ENCODE measurements at regions not wholly inside any gene's neighbourhood (a gene's known extent, or its start where the extent isn't known, plus 50 kb on each side); places are given as distances from the start of the nearest gene placed in this dataset.

DNA sequence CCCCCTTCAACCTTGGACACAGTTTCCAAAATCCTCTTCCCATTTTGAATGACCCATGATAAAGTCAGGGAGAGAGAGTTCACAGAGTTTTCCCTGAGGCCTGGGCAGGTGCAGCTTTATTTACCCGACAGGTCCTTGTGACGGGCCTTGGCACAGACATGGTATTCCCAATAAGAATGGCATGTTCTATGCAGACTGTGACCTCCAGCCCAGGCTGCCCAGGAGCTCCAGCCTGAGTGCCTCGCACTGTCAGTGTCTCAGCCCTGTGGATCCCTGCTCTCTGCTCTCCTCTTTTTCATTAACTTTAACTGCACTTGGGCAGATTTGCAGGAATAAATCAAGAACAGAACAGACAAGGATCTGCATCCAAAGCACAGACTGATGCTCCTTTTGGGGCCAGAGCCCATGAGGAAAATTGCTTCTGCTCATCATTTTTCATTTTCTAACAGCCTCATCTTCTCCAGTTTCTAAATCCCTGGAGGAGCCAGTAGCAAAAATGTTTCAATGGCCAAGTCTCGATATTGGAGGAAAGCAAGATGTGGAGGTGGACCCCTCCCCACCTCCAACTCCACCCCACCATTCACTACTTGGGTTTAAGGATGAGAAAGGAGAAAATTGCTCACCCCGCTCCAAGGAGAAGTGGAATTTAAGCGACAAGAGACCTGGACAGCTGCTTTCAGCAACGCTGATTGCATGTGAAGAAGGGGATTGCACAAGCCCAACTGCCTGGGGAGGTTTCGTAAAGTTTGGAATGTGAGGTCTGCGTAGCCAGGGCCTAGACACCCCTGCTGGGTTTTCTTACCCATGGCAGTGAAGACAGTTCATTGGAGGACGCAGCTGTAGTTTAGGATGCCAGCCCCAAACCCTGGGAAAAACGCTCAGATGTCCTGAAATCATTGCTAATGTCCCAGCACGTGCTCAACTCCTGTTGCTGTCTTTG is 225.9 kb downstream of the WDR11 start:
- DNase-seq = peak; percentile 8

DNA sequence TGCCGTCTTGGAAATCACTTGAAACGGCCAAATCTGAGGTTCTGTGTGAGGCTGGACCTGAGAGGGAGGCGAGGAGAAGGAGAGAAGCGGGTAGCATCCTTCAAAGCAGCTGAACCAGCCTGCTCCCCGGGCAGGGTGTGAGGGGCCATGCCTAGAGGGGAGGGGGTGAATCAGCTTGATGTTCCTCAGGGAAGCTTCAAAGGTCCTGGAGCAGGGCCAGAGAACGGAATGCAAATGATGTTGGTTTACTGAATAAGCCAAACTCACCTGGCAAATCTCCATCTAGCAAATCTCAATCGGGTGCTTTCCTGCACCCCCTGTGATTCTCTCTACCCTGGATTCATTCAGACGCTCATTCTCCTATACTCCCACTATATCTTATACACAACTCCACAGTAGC is 226.9 kb downstream of the WDR11 start:
- DNase-seq = no peak

DNA sequence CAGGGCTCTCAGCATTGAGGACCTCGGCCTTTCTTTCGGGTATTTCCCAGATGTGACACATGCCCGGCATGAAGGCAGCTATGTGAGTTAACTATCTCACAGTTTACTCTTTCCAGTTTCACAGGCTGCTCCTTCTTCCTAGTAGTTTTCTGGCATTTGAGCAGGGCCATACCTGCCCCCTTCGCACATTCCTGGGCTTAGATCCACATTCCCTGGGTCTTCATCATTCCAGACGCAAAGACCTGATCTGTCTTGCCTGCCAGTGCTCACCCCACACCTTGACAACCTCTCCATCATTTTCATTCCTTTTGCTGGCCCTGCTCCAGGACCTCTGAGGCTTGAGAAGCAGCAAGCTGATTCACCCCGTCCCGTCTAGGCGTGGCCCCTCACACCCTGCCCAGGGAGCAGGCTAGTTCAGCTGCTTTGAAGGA is 227.5 kb downstream of the WDR11 start:
- no peak for DNase-seq

GRCh38 chr10:121079226-121079625 is 228.1 kb downstream of the WDR11 start:
- no peak for DNase-seq

DNA sequence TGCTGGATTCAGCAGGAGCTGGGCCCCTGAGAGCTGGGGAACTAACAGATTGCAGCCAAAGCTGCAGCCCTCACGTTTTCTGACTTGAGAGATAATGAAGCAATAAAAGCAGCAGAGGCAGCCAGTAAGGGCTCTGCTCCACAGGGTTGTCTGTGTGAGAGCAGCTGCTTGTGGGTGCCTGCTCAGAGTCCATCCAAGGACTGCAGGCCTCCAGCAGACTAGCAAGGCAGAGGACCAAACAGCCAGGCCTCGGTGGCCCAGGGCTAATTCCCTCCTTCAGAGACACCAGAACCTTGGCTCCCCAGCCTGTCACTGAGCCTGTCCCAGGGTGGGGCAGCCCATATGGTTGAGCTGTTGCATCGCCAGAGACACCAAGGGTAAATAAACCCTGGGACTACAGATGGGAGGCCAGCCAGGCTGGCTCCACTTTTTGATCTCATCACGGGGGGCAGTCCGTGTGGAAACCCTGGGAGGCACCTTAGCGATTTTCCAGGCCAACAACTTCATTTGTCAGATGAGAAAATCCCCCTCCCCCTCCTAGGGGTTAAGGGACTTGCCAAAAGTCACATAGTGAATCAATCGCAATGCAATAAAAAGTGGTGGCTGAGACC is 229.2 kb downstream of the WDR11 start:
- DNase-seq = no peak

DNA sequence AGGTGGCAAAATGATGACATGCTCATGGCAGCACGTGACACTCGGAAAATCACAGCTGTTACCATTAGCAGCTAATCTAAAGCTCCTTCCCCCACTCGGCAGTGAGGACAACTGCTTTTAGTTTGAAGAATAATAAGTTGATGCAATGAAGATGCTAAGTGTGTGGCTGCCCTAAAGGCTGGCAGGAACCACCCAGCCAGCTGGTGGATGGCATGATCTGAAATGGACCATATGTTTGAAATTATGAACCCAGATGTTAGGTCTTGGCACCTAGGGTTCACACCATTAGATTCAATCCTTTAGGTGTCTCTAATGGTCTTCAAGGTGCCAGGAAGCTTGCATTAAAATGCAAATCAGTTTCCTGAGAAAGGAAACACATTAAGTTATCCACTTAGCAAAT is 230.1 kb downstream of the WDR11 start:
- no peak for DNase-seq

- DNase-seq = no peak
Observed at GRCh38 chr10:121082984-121083383, 231.8 kb downstream of the WDR11 start.

DNA sequence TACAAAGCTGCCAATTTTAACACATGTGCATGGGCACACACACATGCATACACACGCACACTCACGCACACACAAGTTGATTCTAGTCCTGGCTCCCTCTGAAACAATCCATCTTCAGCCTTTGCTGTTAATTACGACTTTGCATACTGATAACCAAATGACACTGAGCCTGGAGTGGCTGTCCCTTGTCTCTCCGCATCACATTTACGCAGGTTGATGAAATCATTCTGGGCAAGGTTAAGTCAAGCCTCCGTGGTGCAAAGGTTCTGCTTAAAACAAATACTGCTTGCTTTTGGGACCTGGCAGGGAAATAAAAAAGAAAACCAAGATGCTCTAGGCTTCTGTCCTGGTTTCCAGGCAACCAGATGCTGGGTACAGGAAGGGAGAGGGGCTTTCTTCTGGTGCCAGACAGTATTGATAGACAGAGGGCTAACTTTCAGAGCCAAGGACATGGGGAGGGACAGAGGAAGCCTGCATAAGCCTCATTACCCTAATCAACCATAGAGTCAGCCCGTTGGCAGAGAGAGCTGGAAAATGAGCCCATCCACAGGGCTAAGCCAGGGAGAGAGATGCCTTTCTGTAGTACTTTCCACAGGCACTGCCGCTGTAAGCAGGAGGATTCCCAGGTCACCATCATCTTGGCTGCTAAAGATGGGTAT is 233.0 kb downstream of the WDR11 start:
- DNase-seq = no peak

DNA sequence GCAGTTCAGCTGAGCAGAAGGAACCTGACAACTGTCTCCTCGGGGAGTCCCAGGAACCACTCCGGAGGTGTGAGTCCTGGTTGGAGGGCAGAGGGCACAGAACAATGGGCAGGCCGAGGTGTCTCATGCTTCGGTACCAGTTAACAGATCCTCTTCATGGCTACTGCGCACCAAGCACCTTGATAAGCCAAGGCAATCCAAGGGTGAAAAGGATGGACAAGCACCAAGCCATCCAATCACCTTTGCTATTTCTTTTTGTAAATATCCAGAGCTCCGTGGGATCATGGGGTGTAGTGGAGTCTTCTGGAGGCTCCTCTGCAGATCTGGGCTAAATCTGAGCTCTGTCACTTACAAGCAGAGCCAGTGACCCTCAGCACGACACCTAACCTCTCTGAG is 233.5 kb downstream of the WDR11 start:
- no peak for DNase-seq

DNA sequence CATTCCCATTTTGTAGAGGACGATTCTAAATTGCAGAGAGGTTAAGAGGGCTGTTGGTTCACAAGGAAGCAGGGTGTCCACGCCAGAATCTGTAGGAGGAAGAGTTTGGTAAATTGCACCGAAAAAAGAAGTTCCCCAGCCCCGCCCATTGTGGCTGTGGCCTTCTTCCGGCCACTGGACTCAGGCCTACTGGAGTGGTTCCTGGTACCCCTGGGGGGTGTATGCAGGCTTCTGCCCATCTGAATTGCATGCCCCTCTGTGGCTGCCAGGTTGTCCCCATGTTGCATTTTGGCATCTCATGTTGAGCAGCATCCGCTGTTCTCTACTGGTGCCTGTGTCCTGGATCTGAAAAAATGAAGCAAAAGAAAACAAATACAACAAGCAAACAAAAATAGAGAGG is 234.2 kb downstream of the WDR11 start:
- no peak for DNase-seq

- DNase-seq = no peak
Observed at GRCh38 chr10:121087129-121087528, 236.0 kb downstream of the WDR11 start.

GRCh38 chr10:121087688-121088087 is 236.5 kb downstream of the WDR11 start:
- no peak for DNase-seq

- DNase-seq = no peak
Observed at GRCh38 chr10:121088524-121088923, 237.4 kb downstream of the WDR11 start.

DNA sequence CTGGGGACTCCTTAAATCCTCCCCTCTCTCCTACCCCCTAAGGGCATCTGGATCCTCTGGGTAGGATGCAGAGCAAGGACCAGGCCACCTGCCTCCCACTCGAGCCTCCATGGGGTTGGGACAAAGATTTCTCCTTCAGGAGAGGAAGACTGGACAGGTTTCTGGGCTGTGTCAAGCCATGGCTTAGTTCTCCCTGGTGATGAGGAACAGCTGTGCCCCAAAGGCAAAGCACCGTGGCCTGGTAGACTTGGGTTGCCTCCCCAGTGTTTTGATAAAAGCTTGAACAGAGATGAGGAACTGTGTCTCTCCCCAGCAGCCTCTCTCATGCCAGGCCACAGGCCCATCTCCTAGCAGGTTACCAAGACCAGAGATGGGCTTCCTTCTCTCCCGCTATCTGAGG is 238.3 kb downstream of the WDR11 start:
- DNase-seq = no peak

DNA sequence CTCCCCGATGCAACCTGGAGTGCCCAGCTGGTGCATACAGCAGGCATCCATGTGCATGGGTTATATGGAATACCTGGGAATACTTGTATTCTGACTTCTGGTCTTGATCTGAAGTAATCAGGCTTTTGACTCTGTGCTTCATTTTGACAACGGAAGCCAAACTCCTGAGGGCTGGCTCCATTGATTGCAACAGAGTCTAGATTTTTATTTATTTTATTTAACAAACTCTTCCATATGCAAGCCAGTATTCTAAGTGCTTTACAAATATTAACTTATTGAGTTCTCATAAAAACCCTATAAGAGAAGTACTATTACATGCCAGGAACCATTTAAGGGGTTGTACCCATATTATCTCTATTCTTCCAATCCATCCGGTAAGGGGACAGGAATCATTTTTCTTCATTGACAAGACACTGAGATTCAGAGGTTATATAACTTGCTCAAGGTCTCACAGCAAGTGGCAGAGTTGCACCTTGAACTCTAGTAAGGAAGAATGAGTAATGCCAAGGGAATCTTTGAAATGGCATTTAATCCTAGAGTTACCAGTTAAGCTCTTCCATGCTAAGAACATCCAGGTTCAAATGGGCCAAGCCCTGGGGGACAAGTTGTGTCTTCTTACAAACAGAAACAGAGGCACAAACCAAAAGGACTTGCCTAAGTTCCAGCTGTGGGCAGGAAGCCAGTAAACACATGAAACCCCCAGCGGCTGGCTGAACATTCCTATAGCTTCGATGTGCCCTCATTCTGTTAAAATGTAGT is 241.0 kb downstream of the WDR11 start:
- DNase-seq = no peak

DNA sequence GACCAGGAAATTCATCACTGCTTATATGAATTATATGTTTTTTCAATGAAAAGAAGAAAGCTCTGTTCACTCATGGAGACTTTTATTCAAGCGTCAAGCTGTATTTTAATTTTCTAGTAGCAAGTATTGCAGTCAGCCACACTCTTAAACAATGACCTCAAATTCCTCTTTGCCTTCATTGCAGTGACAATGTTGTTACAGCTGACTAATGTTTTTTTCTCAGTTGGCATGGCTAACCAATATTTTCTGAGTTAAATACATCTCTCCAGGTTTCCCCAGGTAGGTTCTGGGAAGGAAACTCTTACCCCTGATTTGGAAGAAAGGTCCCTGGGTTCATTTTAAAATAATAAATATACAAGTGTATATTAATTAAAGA is 241.5 kb downstream of the WDR11 start:
- no peak for DNase-seq

GRCh38 chr10:121096617-121097431 is 245.7 kb downstream of the WDR11 start:
- DNase-seq = no peak

DNA sequence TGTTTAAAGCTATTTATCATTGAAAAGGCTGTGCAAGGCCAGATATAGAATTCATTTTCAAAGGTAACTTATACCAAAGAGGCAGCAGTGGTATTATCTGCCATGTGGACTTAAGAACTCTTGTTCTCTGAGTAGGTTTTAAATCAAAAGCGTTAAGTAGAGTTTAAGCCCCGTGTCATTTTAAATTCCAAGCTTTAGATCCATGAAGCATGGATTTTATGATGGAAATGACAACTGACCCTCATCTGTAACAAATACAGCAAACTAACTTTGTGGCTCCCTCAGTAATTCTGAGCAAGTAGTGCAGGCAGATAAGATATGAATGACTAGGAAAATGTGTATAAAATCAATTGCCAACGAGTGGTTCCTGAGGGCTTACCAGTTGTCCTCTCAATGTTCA is 247.0 kb downstream of the WDR11 start:
- no peak for DNase-seq

- DNase-seq = no peak
Observed at GRCh38 chr10:121098751-121099150, 247.6 kb downstream of the WDR11 start.

GRCh38 chr10:121099181-121099580 is 248.0 kb downstream of the WDR11 start:
- DNase-seq = no peak

DNA sequence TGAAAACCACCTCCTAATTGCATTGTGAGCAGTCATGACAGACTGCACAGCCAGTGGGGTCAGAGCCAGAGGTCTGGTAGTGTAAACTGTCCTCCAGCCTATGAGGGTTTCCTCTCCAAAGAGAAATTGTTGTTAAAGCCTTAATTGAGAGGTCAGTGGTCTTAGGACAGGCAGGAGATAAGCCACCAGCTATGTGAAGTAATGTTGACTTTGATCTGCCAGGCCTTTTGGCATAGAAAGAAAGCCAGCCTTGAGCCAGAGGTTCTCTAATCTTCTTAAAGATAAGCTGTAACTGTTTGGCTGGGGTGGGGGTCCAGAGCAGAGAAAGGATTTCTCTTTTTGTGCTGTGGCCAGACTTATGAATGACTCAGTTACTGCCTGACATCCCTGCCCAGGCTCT is 248.4 kb downstream of the WDR11 start:
- no peak for DNase-seq

GRCh38 chr10:121101561-121101960 is 250.4 kb downstream of the WDR11 start:
- DNase-seq = no peak
